ENCODE measurements at regions not wholly inside any gene's neighbourhood (a gene's known extent, or its start where the extent isn't known, plus 50 kb on each side); places are given as distances from the start of the nearest gene placed in this dataset.

DNA sequence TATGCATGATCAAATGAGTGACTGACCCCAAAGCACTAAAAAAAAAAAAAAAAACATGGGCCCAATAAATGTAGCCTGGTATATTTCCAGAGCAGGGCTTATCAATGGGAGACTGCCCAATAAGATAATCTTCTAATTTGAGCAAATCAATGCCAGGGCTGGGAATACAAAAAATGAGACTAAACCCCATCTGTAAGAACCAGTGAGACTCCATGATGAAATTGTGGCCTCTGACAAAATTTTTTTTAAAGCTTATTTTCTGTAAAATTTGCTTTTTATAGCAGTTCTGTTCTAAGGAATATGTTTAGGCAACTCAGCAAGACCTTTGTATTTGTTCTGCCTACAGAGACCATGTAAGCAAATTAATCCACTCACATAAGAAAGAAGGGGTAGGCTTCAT lies 186.8 kb upstream of the CCDC150 start:
- TF ChIP-seq, protein P1, sequence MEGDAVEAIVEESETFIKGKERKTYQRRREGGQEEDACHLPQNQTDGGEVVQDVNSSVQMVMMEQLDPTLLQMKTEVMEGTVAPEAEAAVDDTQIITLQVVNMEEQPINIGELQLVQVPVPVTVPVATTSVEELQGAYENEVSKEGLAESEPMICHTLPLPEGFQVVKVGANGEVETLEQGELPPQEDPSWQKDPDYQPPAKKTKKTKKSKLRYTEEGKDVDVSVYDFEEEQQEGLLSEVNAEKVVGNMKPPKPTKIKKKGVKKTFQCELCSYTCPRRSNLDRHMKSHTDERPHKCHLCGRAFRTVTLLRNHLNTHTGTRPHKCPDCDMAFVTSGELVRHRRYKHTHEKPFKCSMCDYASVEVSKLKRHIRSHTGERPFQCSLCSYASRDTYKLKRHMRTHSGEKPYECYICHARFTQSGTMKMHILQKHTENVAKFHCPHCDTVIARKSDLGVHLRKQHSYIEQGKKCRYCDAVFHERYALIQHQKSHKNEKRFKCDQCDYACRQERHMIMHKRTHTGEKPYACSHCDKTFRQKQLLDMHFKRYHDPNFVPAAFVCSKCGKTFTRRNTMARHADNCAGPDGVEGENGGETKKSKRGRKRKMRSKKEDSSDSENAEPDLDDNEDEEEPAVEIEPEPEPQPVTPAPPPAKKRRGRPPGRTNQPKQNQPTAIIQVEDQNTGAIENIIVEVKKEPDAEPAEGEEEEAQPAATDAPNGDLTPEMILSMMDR (IDR thresholded peaks at IDR 0.05; ENCODE audit: low read length) = no peak
- no peak for TF ChIP-seq EZH2 (IDR thresholded peaks at IDR 0.05; ENCODE audit: borderline replicate concordance, low read length)

All from OCI-LY1 (cell line).